Esophagus squamous epithelium (tissue), 4 donors: ENCODE measurements at regions not wholly inside any gene's neighbourhood (a gene's known extent, or its start where the extent isn't known, plus 50 kb on each side); places are given as distances from the start of the nearest gene placed in this dataset.

Experiments
- CTCF ChIP-seq, 6 experiments: fragments of 450-650 bp in 4 of 6; fragments of 200-600 bp in 2 of 6; sonication (generic) in 2 of 6; IDR thresholded peaks; one replicate each; pipeline ENCODE4 v1.5.1; 2016 to 2019; ENCODE audit warnings: antibody characterized with exemption in 6 of 6, mild to moderate bottlenecking in 4 of 6, moderate library complexity in 4 of 6
- POLR2A ChIP-seq, 4 donors: fragments of 450-650 bp; IDR thresholded peaks; one replicate each; pipeline ENCODE4 v1.6.1; 2017; ENCODE audit warnings: antibody characterized with exemption in 4 of 4, mild to moderate bottlenecking in 4 of 4, moderate library complexity in 3 of 4

- no peak for TF ChIP-seq CTCF (IDR thresholded peaks at IDR 0.05)
- TF ChIP-seq POLR2A (IDR thresholded peaks at IDR 0.05), result no peak
Measured at GRCh38 chr1:60634106-60634505, 448.3 kb upstream of the NFIA start.
